ENCODE measurements at regions not wholly inside any gene's neighbourhood (a gene's known extent, or its start where the extent isn't known, plus 50 kb on each side); places are given as distances from the start of the nearest gene placed in this dataset.

- H3K9me3 ChIP-seq (ENCODE audit: severe bottlenecking), result no peaks in the 10 kb centered on the region
- no peak for DNase-seq
Observed at GRCh38 chr10:44054046-44054445, 330.9 kb downstream of the CXCL12 start.

GRCh38 chr10:44053391-44053790 is 331.5 kb downstream of the CXCL12 start:
- Histone ChIP-seq H3K36me3 (no peaks in the 10 kb centered on the region), H3K4me3 (ENCODE audit: low read depth, low read length) (no peak overlapping the region), H3K27me3 (ENCODE audit: insufficient read depth, low read depth, severe bottlenecking) (peaks cover 73% of the 10 kb centered on the region), H3K27ac (no peak overlapping the region), H3K9me3 (ENCODE audit: severe bottlenecking) (no peaks in the 10 kb centered on the region)
- DNase-seq, result no peak
- TF ChIP-seq CTCF (IDR thresholded peaks at IDR 0.05; ENCODE audit: low read depth, low read length), result no peak

More at GRCh38 chr10:44054046-44054445, 330.9 kb downstream of the CXCL12 start:
- Histone ChIP-seq H3K27me3 (ENCODE audit: insufficient read depth, low read depth, severe bottlenecking) (peaks cover 73% of the 10 kb centered on the region), H3K27ac (no peak overlapping the region), H3K36me3 (no peaks in the 10 kb centered on the region), H3K4me3 (ENCODE audit: low read depth, low read length) (no peak overlapping the region)
- no peak for TF ChIP-seq CTCF (IDR thresholded peaks at IDR 0.05; ENCODE audit: low read depth, low read length)

GRCh38 chr10:44051584-44052385 is 333.1 kb downstream of the CXCL12 start:
- Histone ChIP-seq H3K36me3 (no peaks in the 10 kb centered on the region), H3K9me3 (ENCODE audit: severe bottlenecking) (no peaks in the 10 kb centered on the region), H3K27me3 (ENCODE audit: insufficient read depth, low read depth, severe bottlenecking) (peaks cover 72% of the 10 kb centered on the region), H3K27ac (no peak overlapping the region), H3K4me3 (ENCODE audit: low read depth, low read length) (no peak overlapping the region)
- no peak for TF ChIP-seq CTCF (IDR thresholded peaks at IDR 0.05; ENCODE audit: low read depth, low read length)
- DNase-seq, result no peak

- no peak overlapping the region for H3K27ac ChIP-seq
- H3K4me3 ChIP-seq (ENCODE audit: low read depth, low read length), result no peak overlapping the region
- DNase-seq, result no peak
- H3K9me3 ChIP-seq (ENCODE audit: severe bottlenecking), result no peaks in the 10 kb centered on the region
- no peaks in the 10 kb centered on the region for H3K36me3 ChIP-seq
- peaks cover 72% of the 10 kb centered on the region for H3K27me3 ChIP-seq (ENCODE audit: insufficient read depth, low read depth, severe bottlenecking)
- TF ChIP-seq CTCF (IDR thresholded peaks at IDR 0.05; ENCODE audit: low read depth, low read length), result no peak
Observed at GRCh38 chr10:44051091-44051490, 333.8 kb downstream of the CXCL12 start.

GRCh38 chr10:44049301-44050015 is 335.4 kb downstream of the CXCL12 start:
- H3K4me3 ChIP-seq (ENCODE audit: low read depth, low read length), result no peak overlapping the region
- H3K9me3 ChIP-seq (ENCODE audit: severe bottlenecking), result no peaks in the 10 kb centered on the region
- peaks cover 82% of the 10 kb centered on the region for H3K27me3 ChIP-seq (ENCODE audit: insufficient read depth, low read depth, severe bottlenecking)
- DNase-seq, result no peak
- no peak for TF ChIP-seq CTCF (IDR thresholded peaks at IDR 0.05; ENCODE audit: low read depth, low read length)
- no peak overlapping the region for H3K27ac ChIP-seq
- no peaks in the 10 kb centered on the region for H3K36me3 ChIP-seq

Data from WERI-Rb-1 (cell line).